ENCODE measurements at regions not wholly inside any gene's neighbourhood (a gene's known extent, or its start where the extent isn't known, plus 50 kb on each side); places are given as distances from the start of the nearest gene placed in this dataset.

DNA sequence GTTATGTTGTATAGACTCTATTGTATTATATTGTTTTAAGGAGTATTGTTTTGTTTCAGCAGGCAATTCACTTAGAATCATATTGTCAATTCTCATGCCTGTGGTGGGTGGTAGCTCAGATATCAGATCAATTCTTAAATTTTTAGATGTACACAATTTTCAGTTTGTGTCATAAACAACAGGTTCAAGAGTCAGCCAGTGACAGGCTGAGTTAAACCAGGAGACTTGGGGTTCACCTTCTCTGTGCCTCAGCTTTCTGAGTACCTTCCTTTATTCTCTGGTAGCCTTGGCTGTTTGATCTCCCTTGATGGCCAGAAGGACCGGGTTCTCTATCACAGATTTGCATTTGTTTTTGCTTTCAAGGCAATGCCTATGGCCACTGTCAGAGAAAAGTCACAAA lies 199.9 kb upstream of the KCNMB2 start (continued):
- no peak for TF ChIP-seq RAD21 (IDR thresholded peaks at IDR 0.05 in 1 of 2, conservative IDR thresholded peaks at IDR 0.05 in 1 of 2; ENCODE audit: low read depth in 2 of 2, low read length in 2 of 2)
